Right lobe of liver (tissue), 6 donors: ENCODE measurements at regions not wholly inside any gene's neighbourhood (a gene's known extent, or its start where the extent isn't known, plus 50 kb on each side); places are given as distances from the start of the nearest gene placed in this dataset.

Experiments
- ATAC-seq, 4 donors: fragments of 200-7000 bp; cut with Tn5 transposase; one replicate each; pipeline ENCODE4 v1.9.1; 2020; ENCODE audit warnings: mild to moderate bottlenecking in 4 of 4, moderate library complexity in 4 of 4
- DNase-seq, 3 donors: peaks; one replicate each; pipeline ENCODE4 v3.0.0-alpha.2; 2020
- H3K27ac ChIP-seq, 3 donors: fragments of 200-600 bp; one replicate each; pipeline ENCODE4 v1.8.0; 2022
- H3K27me3 ChIP-seq, 2 donors: fragments of 200-600 bp; one replicate each; pipeline ENCODE4 v1.8.0; 2022
- H3K36me3 ChIP-seq, 4 donors: fragments of 200-600 bp; sonication (generic) in 1 of 4; one replicate each; pipeline versions ENCODE4 v1.5.1 to v1.8.0; 2017 to 2022; ENCODE audit warnings: control low read depth in 1 of 4
- H3K4me1 ChIP-seq, 4 donors: fragments of 200-600 bp; sonication (generic) in 1 of 4; one replicate each; pipeline versions ENCODE4 v1.5.1 to v1.8.0; 2017 to 2022; ENCODE audit warnings: control low read depth in 1 of 4
- H3K4me3 ChIP-seq, 3 donors: fragments of 200-600 bp; one replicate each; pipeline ENCODE4 v1.8.0; 2022
- H3K9me3 ChIP-seq, 4 donors: fragments of 200-600 bp; sonication (generic) in 1 of 4; one replicate each; pipeline versions ENCODE4 v1.5.1 to v1.8.0; 2017 to 2022; ENCODE audit warnings: control low read depth in 1 of 4
- POLR2A ChIP-seq: fragments of 450-650 bp; IDR thresholded peaks from one replicate; pipeline ENCODE4 v1.6.1; 2017; ENCODE audit warnings: antibody characterized with exemption, mild to moderate bottlenecking
- WGBS: methylation state at CpG from one replicate; pipeline ENCODE4 v1.1.6; 2018; ENCODE audit warnings: low coverage, low lambda C conversion rate; ENCODE audit not compliant: insufficient coverage; ENCODE audit errors: missing lambda C conversion rate; 5-methylcytosine and 5-hydroxymethylcytosine counted together
- intact Hi-C, 2 donors: fragments of 100-400 bp; cut with DNase I; formaldehyde crosslinking; loops; one replicate each; pipeline versions ENCODE4 v1.11.2 to v1.14.1; 2022
- TF ChIP-seq, protein P1 (sequence below), 4 donors: fragments of 200-600 bp in 3 of 4; fragments of 450-650 bp in 1 of 4; IDR thresholded peaks; one replicate each; pipeline versions ENCODE4 v1.5.1 to v1.8.0; 2016 to 2022; ENCODE audit warnings: antibody characterized with exemption in 4 of 4, mild to moderate bottlenecking in 2 of 4
- donor health status: DM: no; HTN: yes; CAD: no.
- donor health status: DM: no; HTN: no; CAD: no.
- donor health status: DM: no; HTN: no; CAD: no.
- donor health status: DM: no; HTN: yes; CAD: no.
- donor health status: DM: no; HTN: yes; CAD: no.

DNA sequence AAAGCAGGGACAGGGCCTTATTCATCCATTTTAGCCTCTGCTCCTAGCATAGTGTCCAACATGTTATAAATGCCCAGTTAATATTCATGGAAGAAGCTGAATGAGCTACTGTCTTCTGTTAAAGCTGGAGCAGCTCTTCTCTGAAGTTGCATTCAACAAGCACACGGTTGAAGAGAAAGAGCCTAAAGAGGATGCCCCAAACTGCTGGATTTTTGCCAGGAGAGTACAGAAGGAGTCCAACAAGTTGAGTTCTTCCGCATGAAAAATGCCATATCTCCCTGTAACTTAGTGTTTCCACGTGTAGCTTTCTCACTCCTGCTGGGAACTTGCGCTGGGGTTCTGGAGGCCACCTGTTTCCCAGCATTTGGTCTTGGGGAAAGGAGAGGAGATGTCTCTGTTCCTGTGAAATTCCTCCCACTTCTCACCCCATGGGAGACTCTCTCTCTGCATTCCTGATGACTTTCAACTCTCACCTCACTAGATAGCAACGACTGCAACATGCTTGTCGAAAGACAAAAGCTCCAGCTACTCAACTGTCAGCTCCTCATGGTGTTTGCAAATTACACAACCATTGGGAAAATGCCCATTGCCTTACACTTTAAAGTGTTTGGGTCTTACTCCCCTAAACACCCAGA is 122.8 kb downstream of the KIF4B start:
- ATAC-seq, result peak in 1 of 4 donors; percentile 19
- Histone ChIP-seq H3K9me3 (no peaks in the 10 kb centered on the region), H3K27ac (no peak overlapping the region), H3K4me1 (no peaks in the 10 kb centered on the region), H3K27me3 (no peaks in the 10 kb centered on the region), H3K36me3 (no peaks in the 10 kb centered on the region), H3K4me3 (no peak overlapping the region)
- WGBS, result 30% methylated on average over 5 of the region's 6 CpGs
- DNase-seq, result no peak
- no peak for TF ChIP-seq POLR2A
- TF ChIP-seq, protein P1, sequence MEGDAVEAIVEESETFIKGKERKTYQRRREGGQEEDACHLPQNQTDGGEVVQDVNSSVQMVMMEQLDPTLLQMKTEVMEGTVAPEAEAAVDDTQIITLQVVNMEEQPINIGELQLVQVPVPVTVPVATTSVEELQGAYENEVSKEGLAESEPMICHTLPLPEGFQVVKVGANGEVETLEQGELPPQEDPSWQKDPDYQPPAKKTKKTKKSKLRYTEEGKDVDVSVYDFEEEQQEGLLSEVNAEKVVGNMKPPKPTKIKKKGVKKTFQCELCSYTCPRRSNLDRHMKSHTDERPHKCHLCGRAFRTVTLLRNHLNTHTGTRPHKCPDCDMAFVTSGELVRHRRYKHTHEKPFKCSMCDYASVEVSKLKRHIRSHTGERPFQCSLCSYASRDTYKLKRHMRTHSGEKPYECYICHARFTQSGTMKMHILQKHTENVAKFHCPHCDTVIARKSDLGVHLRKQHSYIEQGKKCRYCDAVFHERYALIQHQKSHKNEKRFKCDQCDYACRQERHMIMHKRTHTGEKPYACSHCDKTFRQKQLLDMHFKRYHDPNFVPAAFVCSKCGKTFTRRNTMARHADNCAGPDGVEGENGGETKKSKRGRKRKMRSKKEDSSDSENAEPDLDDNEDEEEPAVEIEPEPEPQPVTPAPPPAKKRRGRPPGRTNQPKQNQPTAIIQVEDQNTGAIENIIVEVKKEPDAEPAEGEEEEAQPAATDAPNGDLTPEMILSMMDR (IDR thresholded peaks at IDR 0.05), result no peak
- intact Hi-C loops, result no loop called here

DNA sequence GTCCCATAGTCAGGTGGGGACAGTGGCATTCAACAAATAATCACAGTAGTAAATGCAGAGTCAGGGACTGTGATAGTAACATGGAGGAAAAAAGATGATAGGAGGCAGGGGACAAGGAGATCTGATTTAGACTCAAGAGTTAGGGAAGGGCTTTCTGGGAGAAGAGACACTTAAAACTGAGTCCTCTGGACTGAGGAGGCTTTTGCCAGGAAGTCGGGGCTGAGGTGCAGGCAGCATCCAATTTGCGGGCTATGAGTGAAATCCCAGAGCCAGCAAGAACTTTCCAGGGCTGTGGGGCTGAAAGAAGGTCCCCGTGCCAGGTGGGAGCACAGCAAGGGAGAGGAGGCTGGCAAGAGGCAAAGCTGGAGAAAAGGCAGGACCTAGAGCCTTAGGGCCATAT is 124.1 kb downstream of the KIF4B start:
- ATAC-seq (no peak), DNase-seq (no peak)
- TF ChIP-seq, protein P1 (IDR thresholded peaks at IDR 0.05), result no peak
- no peak for TF ChIP-seq POLR2A
- H3K27me3 ChIP-seq, result no peaks in the 10 kb centered on the region
- no peaks in the 10 kb centered on the region for H3K4me1 ChIP-seq
- no peak overlapping the region for H3K27ac ChIP-seq
- H3K4me3 ChIP-seq, result no peak overlapping the region
- no peaks in the 10 kb centered on the region for H3K36me3 ChIP-seq
- H3K9me3 ChIP-seq, result no peaks in the 10 kb centered on the region
- WGBS, result 31% methylated on average over 2 of the region's 3 CpGs
- intact Hi-C loops, result no loop called here

GRCh38 chr5:155140646-155141045 is 127.1 kb downstream of the KIF4B start:
- H3K9me3 ChIP-seq, result no peaks in the 10 kb centered on the region
- H3K27ac ChIP-seq, result no peak overlapping the region
- ATAC-seq (no peak), DNase-seq (no peak)
- no peak for TF ChIP-seq POLR2A
- TF ChIP-seq, protein P1 (IDR thresholded peaks at IDR 0.05), result no peak
- no peaks in the 10 kb centered on the region for H3K36me3 ChIP-seq
- 60% methylated on average over 1 of the region's 5 CpGs for whole genome bisulfite sequencing
- H3K4me1 ChIP-seq, result no peaks in the 10 kb centered on the region
- H3K27me3 ChIP-seq, result no peaks in the 10 kb centered on the region
- H3K4me3 ChIP-seq, result no peak overlapping the region
- intact Hi-C loops, result no loop called here

- DNase-seq, result no peak
- ATAC-seq, result peak in 3 of 4 donors; percentile 46 to 67 (median 51)
- Histone ChIP-seq H3K27me3 (no peaks in the 10 kb centered on the region), H3K4me3 (no peak overlapping the region), H3K27ac (no peak overlapping the region), H3K36me3 (no peaks in the 10 kb centered on the region), H3K4me1 (no peaks in the 10 kb centered on the region), H3K9me3 (no peaks in the 10 kb centered on the region)
- intact Hi-C loops, result no loop called here
- TF ChIP-seq, protein P1 (IDR thresholded peaks at IDR 0.05), result no peak
- no peak for TF ChIP-seq POLR2A
Observed at GRCh38 chr5:155144956-155145355, 131.4 kb downstream of the KIF4B start.

DNA sequence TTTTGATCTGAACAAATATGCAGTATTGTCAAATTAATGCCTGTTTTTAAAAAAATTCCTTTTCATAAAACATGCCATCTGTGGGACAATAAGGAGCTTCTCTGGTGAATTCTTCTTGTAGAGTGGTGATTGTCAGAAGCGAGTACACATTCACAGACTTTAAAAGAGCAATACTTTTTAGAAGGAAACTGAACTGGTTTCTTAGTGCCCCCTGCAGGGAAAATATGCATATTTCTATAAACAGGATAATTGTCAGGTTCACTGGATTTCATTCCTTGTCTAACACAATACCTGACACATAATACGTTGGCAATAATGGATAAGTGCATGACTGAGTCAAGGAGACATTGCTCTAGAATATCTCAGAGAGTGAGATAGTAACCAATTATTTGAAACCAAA is 133.7 kb downstream of the KIF4B start:
- DNase-seq (no peak), ATAC-seq (peak in 2 of 4 donors; percentile 27 to 43)
- no peak overlapping the region for H3K27ac ChIP-seq
- H3K36me3 ChIP-seq, result no peaks in the 10 kb centered on the region
- 33% methylated on average over 2 of the region's 2 CpGs for WGBS
- H3K27me3 ChIP-seq, result no peaks in the 10 kb centered on the region
- H3K9me3 ChIP-seq, result no peaks in the 10 kb centered on the region
- intact Hi-C loops, result no loop called here
- TF ChIP-seq, protein P1 (IDR thresholded peaks at IDR 0.05), result peak; percentile 26 to 42 (median 34)
- TF ChIP-seq POLR2A, result no peak
- H3K4me1 ChIP-seq, result no peaks in the 10 kb centered on the region
- H3K4me3 ChIP-seq, result no peak overlapping the region
